H1 (cell line): ENCODE measurements at regions not wholly inside any gene's neighbourhood (a gene's known extent, or its start where the extent isn't known, plus 50 kb on each side); places are given as distances from the start of the nearest gene placed in this dataset.

ENCODE experiments used
- CTCF ChIA-PET: fragments of 300-600 bp; sonication (Branson Sonifier 250); formaldehyde crosslinking; loops from one replicate; lab custom pipeline; 2021; ENCODE audit not compliant: partially characterized antibody; lab: Charles Lee
- POLR2A ChIA-PET: fragments of 300-600 bp; sonication (Branson Sonifier 250); formaldehyde crosslinking; loops from one replicate; lab custom pipeline; 2021; ENCODE audit warnings: inconsistent platforms; ENCODE audit not compliant: partially characterized antibody; lab: Charles Lee
- DNase-seq, 2 experiments: peaks; one replicate each; pipeline versions ENCODE4 v3.0.0 to v3.0.0-alpha.2; 2010 to 2022; ENCODE audit warnings: low spot score in 2 of 2, low read depth in 1 of 2, mixed read lengths in 1 of 2
- FAIRE-seq: peaks from 2 replicates; lab custom pipeline; 2011; peaks lifted over from hg19 to GRCh38; lab: Jason Lieb, UNC
- H2AFZ ChIP-seq: 2 replicates; pipeline ENCODE4 v1.8.1; 2012; ENCODE audit warnings: low read length, inconsistent platforms
- H2AK5ac ChIP-seq: 2 replicates; pipeline ENCODE4 v1.6.1; 2013; ENCODE audit warnings: low read depth, low read length
- H2BK120ac ChIP-seq: replicated peaks from 2 replicates; pipeline ENCODE3; 2013; ENCODE audit warnings: low read depth, low read length, inconsistent platforms
- H2BK12ac ChIP-seq: 2 replicates; pipeline ENCODE4 v1.6.1; 2013; ENCODE audit warnings: low read depth, low read length
- H2BK15ac ChIP-seq: 2 replicates; pipeline ENCODE4 v1.6.1; 2013; ENCODE audit warnings: low read length
- H2BK20ac ChIP-seq: 2 replicates; pipeline ENCODE4 v1.6.1; 2013; ENCODE audit warnings: low read length
- H2BK5ac ChIP-seq: 2 replicates; pipeline ENCODE4 v1.6.1; 2013; ENCODE audit warnings: low read depth, low read length
- H3K14ac ChIP-seq: 2 replicates; pipeline ENCODE4 v1.6.1; 2013; ENCODE audit warnings: inconsistent platforms; ENCODE audit not compliant: insufficient read length
- H3K18ac ChIP-seq: 2 replicates; pipeline ENCODE4 v1.6.1; 2013; ENCODE audit warnings: low read length; ENCODE audit errors: extremely low read depth
- H3K23ac ChIP-seq: 2 replicates; pipeline ENCODE4 v1.6.1; 2013; ENCODE audit warnings: inconsistent platforms; ENCODE audit not compliant: insufficient read length
- H3K23me2 ChIP-seq: 2 replicates; pipeline ENCODE4 v1.6.1; 2013; ENCODE audit warnings: low read depth, low read length
- H3K27ac ChIP-seq: 2 replicates; pipeline ENCODE4 v1.6.1; 2011; ENCODE audit warnings: low read depth, low read length, inconsistent platforms
- H3K27me3 ChIP-seq, 4 experiments: replicated peaks in 1 of 4; 1 replicate in 1 of 4; 2 replicates in 3 of 4; pipeline versions ENCODE4 v1.6.1 to v1.8.1; 2011 to 2013; ENCODE audit warnings: low read length in 3 of 4, mild to moderate bottlenecking in 3 of 4, inconsistent platforms in 2 of 4, mixed read lengths in 2 of 4, moderate library complexity in 1 of 4; ENCODE audit not compliant: control insufficient read depth in 3 of 4, insufficient read depth in 3 of 4; ENCODE audit errors: extremely low read depth in 1 of 4
- H3K36me3 ChIP-seq, 4 experiments: 2 replicates each; pipeline versions ENCODE4 v1.6.1 to v1.8.1; 2011 to 2013; ENCODE audit warnings: mild to moderate bottlenecking in 4 of 4, low read length in 3 of 4, moderate library complexity in 2 of 4, control low read depth in 1 of 4, inconsistent platforms in 1 of 4; ENCODE audit not compliant: insufficient read depth in 4 of 4, control insufficient read depth in 2 of 4
- H3K4ac ChIP-seq: replicated peaks from 2 replicates; pipeline ENCODE3; 2013; ENCODE audit warnings: low read length, low read depth, mixed read lengths, inconsistent platforms; ENCODE audit not compliant: insufficient read length
- H3K4me1 ChIP-seq, 4 experiments: replicated peaks in 1 of 4; 1 replicate in 1 of 4; 2 replicates in 3 of 4; pipeline versions ENCODE4 v1.6.1 to v1.8.1; 2011 to 2013; ENCODE audit warnings: low read length in 3 of 4, inconsistent platforms in 2 of 4, mixed read lengths in 1 of 4; ENCODE audit not compliant: insufficient read depth in 4 of 4, control insufficient read depth in 3 of 4
- H3K4me2 ChIP-seq, 2 experiments: 2 replicates each; pipeline versions ENCODE4 v1.6.1 to v1.8.1; 2011 to 2013; ENCODE audit warnings: low read depth in 2 of 2, low read length in 2 of 2, control low read depth in 1 of 2, inconsistent platforms in 1 of 2, mild to moderate bottlenecking in 1 of 2; ENCODE audit not compliant: insufficient read depth in 1 of 2
- H3K4me3 ChIP-seq, 4 experiments: fragments of 200-600, 300-600 bp in 1 of 4; sonication (generic), shearing (Covaris generic), sonication (Bioruptor Twin) in 1 of 4; 2 replicates each; pipeline versions ENCODE4 v1.5.1 to v1.8.1; 2011 to 2016; ENCODE audit warnings: low read length in 4 of 4, low read depth in 3 of 4, control low read depth in 2 of 4, inconsistent platforms in 2 of 4, mild to moderate bottlenecking in 2 of 4, mixed read lengths in 1 of 4, moderate library complexity in 1 of 4; ENCODE audit not compliant: insufficient read depth in 2 of 4; ENCODE audit errors: extremely low read depth in 1 of 4
- H3K56ac ChIP-seq: replicated peaks from 2 replicates; pipeline ENCODE3; 2013; ENCODE audit warnings: low read depth, mild to moderate bottlenecking, mixed read lengths, low read length, inconsistent platforms; ENCODE audit not compliant: insufficient read length
- H3K79me1 ChIP-seq: 2 replicates; pipeline ENCODE4 v1.6.1; 2013; ENCODE audit warnings: low read depth, low read length, control low read depth
- H3K79me2 ChIP-seq, 2 experiments: 2 replicates each; pipeline versions ENCODE4 v1.6.1 to v1.8.1; 2012 to 2013; ENCODE audit warnings: low read length in 2 of 2, mild to moderate bottlenecking in 2 of 2, inconsistent platforms in 1 of 2; ENCODE audit not compliant: insufficient read depth in 2 of 2, control insufficient read depth in 1 of 2
- H3K9ac ChIP-seq, 4 experiments: replicated peaks in 1 of 4; 1 replicate in 1 of 4; 2 replicates in 3 of 4; pipeline versions ENCODE4 v1.6.1 to v1.8.1; 2011 to 2013; ENCODE audit warnings: low read depth in 3 of 4, low read length in 3 of 4, control low read depth in 2 of 4, mild to moderate bottlenecking in 2 of 4, moderate library complexity in 2 of 4, inconsistent platforms in 1 of 4; ENCODE audit errors: extremely low read depth in 1 of 4
- H3K9me3 ChIP-seq, 2 experiments: 2 replicates each; pipeline versions ENCODE4 v1.6.1 to v1.8.1; 2012 to 2013; ENCODE audit warnings: mild to moderate bottlenecking in 2 of 2, moderate library complexity in 2 of 2, control low read depth in 1 of 2, inconsistent platforms in 1 of 2, low read depth in 1 of 2, low read length in 1 of 2, mixed read lengths in 1 of 2; ENCODE audit not compliant: insufficient read depth in 2 of 2
- H4K20me1 ChIP-seq, 2 experiments: replicated peaks in 1 of 2; 2 replicates each; pipeline versions ENCODE3 to v1.8.1; 2011 to 2013; ENCODE audit warnings: inconsistent platforms in 2 of 2, low read length in 2 of 2, mild to moderate bottlenecking in 1 of 2; ENCODE audit not compliant: insufficient read depth in 2 of 2, control insufficient read depth in 1 of 2
- H4K5ac ChIP-seq: 2 replicates; pipeline ENCODE4 v1.6.1; 2013; ENCODE audit warnings: low read length, low read depth, mixed read lengths, inconsistent platforms; ENCODE audit not compliant: insufficient read length
- H4K8ac ChIP-seq: 2 replicates; pipeline ENCODE4 v1.8.0; 2013; ENCODE audit warnings: mild to moderate bottlenecking, moderate library complexity, low read length, inconsistent platforms; ENCODE audit not compliant: insufficient read depth; ENCODE audit errors: extremely low read depth
- H4K91ac ChIP-seq: replicated peaks from 2 replicates; pipeline ENCODE3; 2013; ENCODE audit warnings: low read length, mixed read lengths, inconsistent platforms; ENCODE audit not compliant: insufficient read length
- BCL11A ChIP-seq, 2 experiments: IDR thresholded peaks; one replicate each; pipeline ENCODE4 v1.6.1; 2011; ENCODE audit warnings: low read depth in 2 of 2, low read length in 2 of 2, mild to moderate bottlenecking in 2 of 2
- BRCA1 ChIP-seq: IDR thresholded peaks from 2 replicates; pipeline ENCODE4 v1.6.1; 2012; ENCODE audit warnings: low read depth, low read length, improper control_type of control experiment
- CREB1 ChIP-seq: IDR thresholded peaks from 2 replicates; pipeline ENCODE4 v1.6.1; 2012; ENCODE audit warnings: inconsistent platforms
- EGR1 ChIP-seq: IDR thresholded peaks from 2 replicates; pipeline ENCODE4 v1.6.1; 2011; ENCODE audit warnings: low read depth, low read length, borderline replicate concordance
- EZH2 ChIP-seq: fragments of 200-600 bp; sonication (generic); IDR thresholded peaks from 2 replicates; pipeline ENCODE4 v1.7.1; 2012; ENCODE audit warnings: low read depth, mild to moderate bottlenecking, moderate library complexity, low read length, inconsistent platforms; ENCODE audit not compliant: severe bottlenecking
- POLR2AphosphoS5 ChIP-seq: IDR thresholded peaks from 2 replicates; pipeline ENCODE4 v1.6.1; 2011; ENCODE audit warnings: low read depth, low read length
- RBBP5 ChIP-seq: IDR thresholded peaks from 2 replicates; pipeline ENCODE4 v1.7.1; 2012; ENCODE audit warnings: low read depth, mild to moderate bottlenecking, inconsistent platforms, low read length, moderate library complexity, borderline replicate concordance
- RNF2 ChIP-seq: fragments of 200-900, 300-1000 bp; sonication (generic); IDR thresholded peaks from 2 replicates; pipeline ENCODE4 v1.7.1; 2016; ENCODE audit warnings: borderline replicate concordance, low read depth, mild to moderate bottlenecking, antibody characterized with exemption, low read length; ENCODE audit not compliant: poor library complexity, severe bottlenecking; ENCODE audit errors: missing control alignments
- SIRT6 ChIP-seq: IDR thresholded peaks from one replicate; pipeline ENCODE4 v1.7.1; 2012; ENCODE audit warnings: low read length, inconsistent platforms
- SP1 ChIP-seq: IDR thresholded peaks from 2 replicates; pipeline ENCODE4 v1.6.1; 2011; ENCODE audit warnings: low read depth, low read length
- SP2 ChIP-seq: IDR thresholded peaks from 2 replicates; pipeline ENCODE4 v1.6.1; 2012; ENCODE audit warnings: mild to moderate bottlenecking, low read length, inconsistent platforms
- ZNF274 ChIP-seq: IDR thresholded peaks from 2 replicates; pipeline ENCODE4 v1.7.0; 2012; ENCODE audit warnings: low read length, borderline replicate concordance; ENCODE audit errors: extremely low read depth
- WGBS, 2 experiments: shearing (Covaris generic) in 1 of 2; methylation state at CpG; one replicate each; pipeline versions ENCODE4 v1.1.6 to v1.1.7; 2013 to 2015; ENCODE audit warnings: low lambda C conversion rate in 2 of 2, mixed read lengths in 2 of 2, inconsistent platforms in 1 of 2, low coverage in 1 of 2, missing lambda C conversion rate in 1 of 2; ENCODE audit not compliant: insufficient replicate concordance in 2 of 2, insufficient coverage in 1 of 2, insufficient read length in 1 of 2; ENCODE audit errors: extremely low coverage in 1 of 2, missing lambda C conversion rate in 1 of 2; 5-methylcytosine and 5-hydroxymethylcytosine counted together

DNA sequence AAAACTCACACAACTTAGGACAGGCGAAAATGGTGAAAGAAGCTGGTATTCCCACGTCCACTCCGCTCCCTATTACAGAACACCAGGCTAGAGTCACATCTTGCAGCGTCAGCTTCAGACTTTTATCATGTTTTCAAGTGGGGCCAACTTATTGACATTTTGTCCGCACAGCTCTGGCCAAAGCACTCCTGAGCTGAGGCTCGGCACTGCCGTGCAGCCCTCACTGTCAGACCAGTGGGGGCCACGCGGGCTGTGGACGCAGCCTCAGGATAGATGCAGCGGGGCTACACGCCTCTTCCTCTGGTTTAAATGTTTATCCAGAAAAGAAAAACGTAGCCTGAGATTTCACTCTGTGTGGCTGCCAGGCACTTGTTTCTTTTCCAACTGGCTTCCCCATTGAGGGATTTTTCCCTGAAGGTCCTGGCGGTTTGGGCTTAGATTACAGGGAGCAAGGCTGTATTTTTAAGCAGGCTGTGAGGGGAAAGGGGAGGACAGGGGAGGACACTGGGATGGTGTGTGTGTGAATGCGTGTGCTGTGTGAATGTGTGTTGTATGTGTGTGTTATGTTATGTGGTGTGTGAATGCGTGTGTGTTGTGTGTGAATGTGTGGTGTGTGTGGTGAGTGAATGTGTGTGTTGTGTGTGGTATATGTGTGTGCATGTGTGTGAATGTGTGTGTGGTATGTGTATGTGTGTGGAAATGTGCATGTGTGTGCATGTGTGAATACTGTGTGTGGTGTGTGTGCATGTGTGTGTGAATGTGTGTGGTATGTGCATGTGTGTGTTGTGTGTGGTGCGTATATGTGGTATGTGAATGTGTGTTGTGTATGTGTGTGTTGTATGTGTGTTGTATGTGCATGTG is 267.6 kb downstream of the DCDC2C start:
- Histone ChIP-seq H3K9ac (no peak overlapping the region; a peak in 2 of 7 replicates), H3K4me1 (0 out of 7 replicates have a peak, but pooled peaks cover 0 to under 1% (median 0%) of the 10 kb centered on the region in 4 experiments), H2BK12ac (no peak overlapping the region; the same call in 1 of the 2 replicates), H2BK120ac (no peak overlapping the region), H2AK5ac (peak overlapping the region; percentile 77; the same call in 1 of the 2 replicates), H3K4ac (peak overlapping the region; percentile 57), H3K36me3 (no peaks in the 10 kb centered on the region; a peak in 1 of 8 replicates), H2AFZ (no peak overlapping the region), H3K27ac (no peak overlapping the region), H2BK20ac (no peak overlapping the region), H3K14ac (peak overlapping the region; percentile 21), H3K23me2 (peaks cover 11% of the 10 kb centered on the region; the same call in 1 of the 2 replicates), H3K4me2 (no peak overlapping the region; a peak in 1 of 4 replicates), H3K56ac (peak overlapping the region; percentile 96), H3K4me3 (no peak overlapping the region; a peak in 1 of 8 replicates), H3K23ac (peak overlapping the region; percentile 23), H4K8ac (peak overlapping the region; percentile 66; the same call in 1 of the 2 replicates), H4K91ac (peak overlapping the region; percentile 42), H3K18ac (no peak overlapping the region), H2BK5ac (no peak overlapping the region), H3K9me3 (peaks cover 2 to 11% of the 10 kb centered on the region in 2 experiments; a peak in 3 of 4 replicates), H3K27me3 (no peaks in the 10 kb centered on the region), H4K20me1 (peaks cover 3 to 10% of the 10 kb centered on the region in 2 experiments), H3K79me2 (no peaks in the 10 kb centered on the region), H3K79me1 (no peaks in the 10 kb centered on the region), H4K5ac (no peak overlapping the region), H2BK15ac (no peak overlapping the region)
- DNase-seq (peak in 1 of 2 experiments; percentile 24), FAIRE-seq (no peak)
- WGBS, 2 experiments: 89 to 92% methylated on average over 2 to 17 of the region's 17 CpGs
- POLR2A ChIA-PET: no interaction called here
- CTCF ChIA-PET: no interaction called here
- TF ChIP-seq RBBP5: no peak
- no peak for TF ChIP-seq CREB1
- TF ChIP-seq RNF2: no peak
- TF ChIP-seq SP1: no peak
- TF ChIP-seq BRCA1: no peak
- TF ChIP-seq SIRT6: no peak
- TF ChIP-seq EZH2: no peak
- TF ChIP-seq ZNF274: no peak
- no peak for TF ChIP-seq SP2
- no peak for TF ChIP-seq BCL11A (IDR thresholded peaks at IDR 0.05; ENCODE audit: low read depth in 2 of 2, low read length in 2 of 2)
- TF ChIP-seq EGR1: no peak
- no peak for TF ChIP-seq POLR2AphosphoS5
